AG09319 (cell line): ENCODE measurements at regions not wholly inside any gene's neighbourhood (a gene's known extent, or its start where the extent isn't known, plus 50 kb on each side); places are given as distances from the start of the nearest gene placed in this dataset.

Source experiments
- DNase-seq: peaks from one replicate; pipeline ENCODE4 v3.0.0-alpha.2; 2010; ENCODE audit warnings: low read depth; ENCODE audit errors: extremely low read depth
- CTCF ChIP-seq: IDR thresholded peaks from 2 replicates; pipeline ENCODE4 v1.5.1; 2011; ENCODE audit warnings: low read depth, mild to moderate bottlenecking, inconsistent platforms, low read length, moderate library complexity

- TF ChIP-seq CTCF, result no peak
Measured at GRCh38 chr4:125365731-125366130, 51.0 kb downstream of the FAT4 start.

GRCh38 chr4:125368146-125368545 is 53.4 kb downstream of the FAT4 start:
- no peak for DNase-seq
- no peak for TF ChIP-seq CTCF

More at GRCh38 chr4:125365731-125366130, 51.0 kb downstream of the FAT4 start:
- DNase-seq, result no peak

GRCh38 chr4:125368671-125369081 is 53.9 kb downstream of the FAT4 start:
- peak; percentile 67 for DNase-seq
- no peak for TF ChIP-seq CTCF

- DNase-seq, result no peak
- TF ChIP-seq CTCF, result no peak
Measured at GRCh38 chr4:125369098-125369497, 54.3 kb downstream of the FAT4 start.

- DNase-seq, result no peak
- TF ChIP-seq CTCF, result no peak
Measured at GRCh38 chr4:125370478-125370877, 55.7 kb downstream of the FAT4 start.

- DNase-seq, result no peak
- no peak for TF ChIP-seq CTCF
Measured at GRCh38 chr4:125382995-125383394, 68.2 kb downstream of the FAT4 start.

GRCh38 chr4:125387770-125388169 is 73.0 kb downstream of the FAT4 start:
- no peak for DNase-seq
- no peak for TF ChIP-seq CTCF
